HCT116 (cell line): ENCODE measurements at regions not wholly inside any gene's neighbourhood (a gene's known extent, or its start where the extent isn't known, plus 50 kb on each side); places are given as distances from the start of the nearest gene placed in this dataset.

Source experiments
- ATAC-seq: fragments of 200-7000 bp; cut with Tn5 transposase; 2 replicates; pipeline ENCODE4 v1.9.1; 2020; ENCODE audit warnings: mild to moderate bottlenecking, moderate library complexity
- BruUV-seq: library from RNA; stranded (reverse); fragments of 400-500 nt; replicated peaks from 2 replicates; lab custom pipeline; 2021; lab: Mats Ljungman, UMichigan
- CTCF ChIA-PET: fragments of 300-600 bp; sonication (Branson Sonifier 250); formaldehyde crosslinking; loops from one replicate; lab custom pipeline; 2021; ENCODE audit warnings: antibody characterized with exemption; lab: Charles Lee
- POLR2A ChIA-PET: fragments of 300-600, 350-600 bp; sonication (Branson Sonifier 250); formaldehyde crosslinking; loops from one replicate; lab custom pipeline; 2021; ENCODE audit warnings: antibody characterized with exemption; lab: Charles Lee
- RAD21 ChIA-PET, 2 experiments: fragments of 300-600 bp; sonication (Branson Sonifier 250); formaldehyde crosslinking; loops; one replicate each; lab custom pipeline; 2023; ENCODE audit warnings: low total read pairs in 2 of 2; ENCODE audit not compliant: uncharacterized antibody in 2 of 2, unreplicated experiment in 2 of 2, low non-redundant PET in 1 of 2; lab: Charles Lee
- DNase-seq: peaks from one replicate; pipeline ENCODE4 v3.0.0-alpha.2; 2010; ENCODE audit warnings: low read depth, low spot score
- H2AFZ ChIP-seq: fragments of 200-600 bp; shearing (Covaris generic), sonication (generic); 2 replicates; pipeline ENCODE4 v1.6.1; 2017; ENCODE audit warnings: low read depth, mixed run types, mixed read lengths, antibody characterized with exemption, low read length; ENCODE audit not compliant: poor library complexity, severe bottlenecking
- H3K27ac ChIP-seq: 2 replicates; pipeline ENCODE4 v1.5.1; 2012; ENCODE audit warnings: low read depth, low read length
- H3K27me3 ChIP-seq: fragments of 200-600 bp; sonication (generic); 2 replicates; pipeline ENCODE4 v1.6.1; 2016; ENCODE audit warnings: mixed run types, low read length, mixed read lengths; ENCODE audit not compliant: insufficient read depth
- H3K36me3 ChIP-seq, 2 experiments: fragments of 200-500 bp in 1 of 2; fragments of 200-600 bp in 1 of 2; sonication (Bioruptor generic) in 1 of 2; sonication (generic) in 1 of 2; 2 replicates each; pipeline versions ENCODE4 v1.5.1 to v1.6.1; 2014 to 2016; ENCODE audit warnings: low read length in 2 of 2, inconsistent platforms in 1 of 2, mixed read lengths in 1 of 2, mixed run types in 1 of 2; ENCODE audit not compliant: insufficient read depth in 2 of 2, control insufficient read depth in 1 of 2
- H3K4me1 ChIP-seq, 2 experiments: fragments of 200-600 bp in 1 of 2; sonication (generic) in 1 of 2; 2 replicates each; pipeline versions ENCODE4 v1.5.1 to v1.6.1; 2012 to 2017; ENCODE audit warnings: low read length in 2 of 2, inconsistent platforms in 1 of 2, mild to moderate bottlenecking in 1 of 2, mixed read lengths in 1 of 2, mixed run types in 1 of 2, moderate library complexity in 1 of 2; ENCODE audit not compliant: insufficient read depth in 2 of 2, control insufficient read depth in 1 of 2
- H3K4me2 ChIP-seq: fragments of 200-600 bp; sonication (generic); 2 replicates; pipeline ENCODE4 v1.6.1; 2017; ENCODE audit warnings: mixed run types, low read length, mixed read lengths
- H3K4me3 ChIP-seq, 2 experiments: fragments of 200-600 bp in 1 of 2; sonication (generic) in 1 of 2; replicated peaks in 1 of 2; 2 replicates each; pipeline ENCODE4 v1.5.1; 2011 to 2016; ENCODE audit warnings: low read length in 2 of 2, control low read depth in 1 of 2, low read depth in 1 of 2, mild to moderate bottlenecking in 1 of 2, mixed read lengths in 1 of 2, mixed run types in 1 of 2
- H3K79me2 ChIP-seq: fragments of 200-600 bp; sonication (generic); 2 replicates; pipeline ENCODE4 v1.6.1; 2017; ENCODE audit warnings: mild to moderate bottlenecking, mixed run types, low read length, moderate library complexity, mixed read lengths; ENCODE audit not compliant: insufficient read depth
- H3K9ac ChIP-seq: fragments of 200-600 bp; sonication (generic); 2 replicates; pipeline ENCODE4 v1.6.1; 2016; ENCODE audit warnings: low read length, mixed read lengths
- H3K9me2 ChIP-seq: fragments of 200-600 bp; sonication (generic), shearing (Covaris generic); 2 replicates; pipeline ENCODE4 v1.6.1; 2017; ENCODE audit warnings: mixed run types, mild to moderate bottlenecking, moderate library complexity; ENCODE audit not compliant: insufficient read depth
- H3K9me3 ChIP-seq, 2 experiments: fragments of 200-500 bp in 1 of 2; fragments of 200-600 bp in 1 of 2; sonication (Bioruptor generic) in 1 of 2; sonication (generic) in 1 of 2; 2 replicates each; pipeline ENCODE4 v1.6.1; 2014 to 2017; ENCODE audit warnings: low read length in 2 of 2, mixed read lengths in 2 of 2, inconsistent platforms in 1 of 2, low read depth in 1 of 2, mild to moderate bottlenecking in 1 of 2, mixed run types in 1 of 2, moderate library complexity in 1 of 2; ENCODE audit not compliant: control insufficient read depth in 1 of 2, insufficient read depth in 1 of 2
- H4K20me1 ChIP-seq: fragments of 200-600 bp; sonication (generic), shearing (Covaris generic); 2 replicates; pipeline ENCODE4 v1.6.1; 2017; ENCODE audit warnings: mixed run types, mild to moderate bottlenecking, moderate library complexity; ENCODE audit not compliant: insufficient read depth
- CBX3 ChIP-seq: IDR thresholded peaks from 2 replicates; pipeline ENCODE4 v1.6.1; 2012; ENCODE audit warnings: low read depth
- CEBPB ChIP-seq: IDR thresholded peaks from 2 replicates; pipeline ENCODE4 v1.6.1; 2012; ENCODE audit warnings: low read depth
- CTCF ChIP-seq, 3 experiments: fragments of 200-600 bp in 1 of 3; sonication (generic) in 1 of 3; IDR thresholded peaks in 2 of 3; conservative IDR thresholded peaks in 1 of 3; 2 replicates each; pipeline ENCODE4 v1.5.1; 2012 to 2017; ENCODE audit warnings: low read depth in 2 of 3, low read length in 2 of 3, antibody characterized with exemption in 1 of 3, borderline replicate concordance in 1 of 3, control low read depth in 1 of 3, mild to moderate bottlenecking in 1 of 3, mixed read lengths in 1 of 3, mixed run types in 1 of 3, moderate library complexity in 1 of 3; ENCODE audit not compliant: insufficient read depth in 1 of 3
- EGR1 ChIP-seq: IDR thresholded peaks from 2 replicates; pipeline ENCODE4 v1.6.1; 2012; ENCODE audit warnings: low read depth
- EZH2 ChIP-seq: fragments of 200-600 bp; sonication (generic); IDR thresholded peaks from 2 replicates; pipeline ENCODE4 v1.6.1; 2017; ENCODE audit warnings: antibody characterized with exemption, mixed run types
- EZH2phosphoT487 ChIP-seq: fragments of 200-600 bp; IDR thresholded peaks from 2 replicates; pipeline ENCODE4 v1.6.1; 2018; ENCODE audit warnings: antibody characterized with exemption, borderline replicate concordance
- FOSL1 ChIP-seq: IDR thresholded peaks from 2 replicates; pipeline ENCODE4 v1.6.1; 2012; ENCODE audit warnings: low read depth
- JUND ChIP-seq: IDR thresholded peaks from 2 replicates; pipeline ENCODE4 v1.6.1; 2012
- POLR2A ChIP-seq: IDR thresholded peaks from 2 replicates; pipeline ENCODE4 v1.7.0; 2011; ENCODE audit warnings: borderline replicate concordance; ENCODE audit not compliant: insufficient read depth, insufficient read length; ENCODE audit errors: extremely low read depth
- POLR2AphosphoS5 ChIP-seq: IDR thresholded peaks from 2 replicates; pipeline ENCODE4 v1.6.1; 2011; ENCODE audit warnings: mild to moderate bottlenecking, low read depth, low read length, moderate library complexity
- RAD21 ChIP-seq: IDR thresholded peaks from 2 replicates; pipeline ENCODE4 v1.6.1; 2012; ENCODE audit warnings: low read depth, mild to moderate bottlenecking
- SIN3A ChIP-seq: IDR thresholded peaks from 2 replicates; pipeline ENCODE4 v1.6.1; 2012; ENCODE audit warnings: low read depth
- TCF7L2 ChIP-seq: IDR thresholded peaks from 2 replicates; pipeline ENCODE4 v1.7.0; 2011; ENCODE audit warnings: borderline replicate concordance, inconsistent platforms; ENCODE audit not compliant: insufficient read depth, insufficient read length; ENCODE audit errors: extremely low read depth
- YY1 ChIP-seq: IDR thresholded peaks from 2 replicates; pipeline ENCODE4 v1.6.1; 2011; ENCODE audit warnings: low read length, low read depth, moderate library complexity, mild to moderate bottlenecking; ENCODE audit not compliant: insufficient replicate concordance; ENCODE audit errors: extremely low read depth
- ZBTB33 ChIP-seq: IDR thresholded peaks from 2 replicates; pipeline ENCODE4 v1.6.1; 2011; ENCODE audit warnings: mild to moderate bottlenecking, low read length, moderate library complexity; ENCODE audit not compliant: insufficient replicate concordance; ENCODE audit errors: extremely low read depth
- ZNF274 ChIP-seq: fragments of 200-500 bp; sonication (Bioruptor generic); IDR thresholded peaks from 2 replicates; pipeline ENCODE4 v1.6.1; 2014; ENCODE audit warnings: mild to moderate bottlenecking, low read depth, low read length, inconsistent platforms
- intact Hi-C: fragments of 100-400 bp; cut with micrococcal nuclease; formaldehyde crosslinking; loops from 2 replicates; pipeline ENCODE4 v1.10.0; 2022
- TF ChIP-seq, protein P1 (sequence below): IDR thresholded peaks from 2 replicates; pipeline ENCODE4 v1.6.1; 2012; ENCODE audit warnings: low read depth
- TF ChIP-seq, protein P2 (sequence below): IDR thresholded peaks from 2 replicates; pipeline ENCODE4 v1.6.1; 2012

GRCh38 chr13:74256969-74257368 is 122.8 kb upstream of the KLF12 start:
- no peaks in the 10 kb centered on the region for H3K9me2 ChIP-seq
- intact Hi-C loops: no loop called here
- no peak overlapping the region for H3K27ac ChIP-seq
- H3K4me2 ChIP-seq: no peak overlapping the region
- DNase-seq (no peak), ATAC-seq (no peak)
- H3K79me2 ChIP-seq: no peaks in the 10 kb centered on the region
- RAD21 ChIA-PET: no interaction called here
- CTCF ChIA-PET: no interaction called here
- no peaks in the 10 kb centered on the region for H4K20me1 ChIP-seq
- H3K36me3 ChIP-seq: no peaks in the 10 kb centered on the region
- no peak overlapping the region for H3K4me3 ChIP-seq
- H3K9me3 ChIP-seq: no peaks in the 10 kb centered on the region
- POLR2A ChIA-PET: no interaction called here
- no TSS peak for BruUV-seq
- H3K9ac ChIP-seq: no peak overlapping the region
- H3K4me1 ChIP-seq: no peaks in the 10 kb centered on the region
- TF ChIP-seq ZNF274 (no peak), CEBPB (no peak), EZH2 (no peak), TCF7L2 (no peak), ZBTB33 (no peak), CBX3 (no peak), POLR2A (no peak), FOSL1 (no peak), JUND (no peak), CTCF (IDR thresholded peaks at IDR 0.05 in 2 of 3, conservative IDR thresholded peaks at IDR 0.05 in 1 of 3; ENCODE audit: borderline replicate concordance in 1 of 3, insufficient read depth in 1 of 3, low read depth in 2 of 3, low read length in 2 of 3) (no peak), EZH2phosphoT487 (no peak), POLR2AphosphoS5 (no peak), SIN3A (no peak), YY1 (no peak), RAD21 (no peak), EGR1 (no peak)
- TF ChIP-seq, protein P1, sequence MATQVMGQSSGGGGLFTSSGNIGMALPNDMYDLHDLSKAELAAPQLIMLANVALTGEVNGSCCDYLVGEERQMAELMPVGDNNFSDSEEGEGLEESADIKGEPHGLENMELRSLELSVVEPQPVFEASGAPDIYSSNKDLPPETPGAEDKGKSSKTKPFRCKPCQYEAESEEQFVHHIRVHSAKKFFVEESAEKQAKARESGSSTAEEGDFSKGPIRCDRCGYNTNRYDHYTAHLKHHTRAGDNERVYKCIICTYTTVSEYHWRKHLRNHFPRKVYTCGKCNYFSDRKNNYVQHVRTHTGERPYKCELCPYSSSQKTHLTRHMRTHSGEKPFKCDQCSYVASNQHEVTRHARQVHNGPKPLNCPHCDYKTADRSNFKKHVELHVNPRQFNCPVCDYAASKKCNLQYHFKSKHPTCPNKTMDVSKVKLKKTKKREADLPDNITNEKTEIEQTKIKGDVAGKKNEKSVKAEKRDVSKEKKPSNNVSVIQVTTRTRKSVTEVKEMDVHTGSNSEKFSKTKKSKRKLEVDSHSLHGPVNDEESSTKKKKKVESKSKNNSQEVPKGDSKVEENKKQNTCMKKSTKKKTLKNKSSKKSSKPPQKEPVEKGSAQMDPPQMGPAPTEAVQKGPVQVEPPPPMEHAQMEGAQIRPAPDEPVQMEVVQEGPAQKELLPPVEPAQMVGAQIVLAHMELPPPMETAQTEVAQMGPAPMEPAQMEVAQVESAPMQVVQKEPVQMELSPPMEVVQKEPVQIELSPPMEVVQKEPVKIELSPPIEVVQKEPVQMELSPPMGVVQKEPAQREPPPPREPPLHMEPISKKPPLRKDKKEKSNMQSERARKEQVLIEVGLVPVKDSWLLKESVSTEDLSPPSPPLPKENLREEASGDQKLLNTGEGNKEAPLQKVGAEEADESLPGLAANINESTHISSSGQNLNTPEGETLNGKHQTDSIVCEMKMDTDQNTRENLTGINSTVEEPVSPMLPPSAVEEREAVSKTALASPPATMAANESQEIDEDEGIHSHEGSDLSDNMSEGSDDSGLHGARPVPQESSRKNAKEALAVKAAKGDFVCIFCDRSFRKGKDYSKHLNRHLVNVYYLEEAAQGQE: no peak
- TF ChIP-seq, protein P2, sequence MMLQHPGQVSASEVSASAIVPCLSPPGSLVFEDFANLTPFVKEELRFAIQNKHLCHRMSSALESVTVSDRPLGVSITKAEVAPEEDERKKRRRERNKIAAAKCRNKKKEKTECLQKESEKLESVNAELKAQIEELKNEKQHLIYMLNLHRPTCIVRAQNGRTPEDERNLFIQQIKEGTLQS: no peak
- H2AFZ ChIP-seq: no peak overlapping the region
- no peaks in the 10 kb centered on the region for H3K27me3 ChIP-seq
